ENCODE measurements at regions not wholly inside any gene's neighbourhood (a gene's known extent, or its start where the extent isn't known, plus 50 kb on each side); places are given as distances from the start of the nearest gene placed in this dataset.

GRCh38 chr14:58972233-58973017 is 216.0 kb upstream of the DAAM1 start:
- intact Hi-C loops (cut with DNase I), result no loop called here
- Histone ChIP-seq H3K27ac (no peak overlapping the region), H3K36me3 (no peaks in the 10 kb centered on the region), H3K9me3 (no peaks in the 10 kb centered on the region), H3K4me1 (no peaks in the 10 kb centered on the region), H3K27me3 (no peaks in the 10 kb centered on the region), H3K4me3 (no peak overlapping the region)
- TF ChIP-seq POLR2A (IDR thresholded peaks at IDR 0.05) (no peak), POLR2AphosphoS5 (IDR thresholded peaks at IDR 0.05; ENCODE audit: insufficient read depth in 1 of 2, low read depth in 1 of 2) (no peak), CTCF (IDR thresholded peaks at IDR 0.05) (no peak)
- no peak for DNase-seq (ENCODE audit: extremely low spot score in 2 of 2)

GRCh38 chr14:58977366-58977765 is 211.1 kb upstream of the DAAM1 start:
- no peaks in the 10 kb centered on the region for H3K36me3 ChIP-seq
- H3K27ac ChIP-seq, result no peak overlapping the region
- no peaks in the 10 kb centered on the region for H3K9me3 ChIP-seq
- no peaks in the 10 kb centered on the region for H3K27me3 ChIP-seq
- H3K4me3 ChIP-seq, result no peak overlapping the region
- intact Hi-C loops (cut with DNase I), result no loop called here
- TF ChIP-seq POLR2AphosphoS5 (IDR thresholded peaks at IDR 0.05; ENCODE audit: insufficient read depth in 1 of 2, low read depth in 1 of 2) (no peak), CTCF (IDR thresholded peaks at IDR 0.05) (no peak), POLR2A (IDR thresholded peaks at IDR 0.05) (no peak)
- no peak for DNase-seq (ENCODE audit: extremely low spot score in 2 of 2)
- H3K4me1 ChIP-seq, result no peaks in the 10 kb centered on the region

GRCh38 chr14:58978343-58978742 is 210.1 kb upstream of the DAAM1 start:
- TF ChIP-seq CTCF (IDR thresholded peaks at IDR 0.05), result no peak
- no peak for TF ChIP-seq POLR2A (IDR thresholded peaks at IDR 0.05)
- TF ChIP-seq POLR2AphosphoS5 (IDR thresholded peaks at IDR 0.05; ENCODE audit: insufficient read depth in 1 of 2, low read depth in 1 of 2), result no peak
- intact Hi-C loops (cut with DNase I), result no loop called here
- no peak overlapping the region for H3K4me3 ChIP-seq
- H3K4me1 ChIP-seq, result no peaks in the 10 kb centered on the region
- no peak overlapping the region for H3K27ac ChIP-seq
- no peaks in the 10 kb centered on the region for H3K36me3 ChIP-seq
- H3K27me3 ChIP-seq, result no peaks in the 10 kb centered on the region
- no peak for DNase-seq (ENCODE audit: extremely low spot score in 2 of 2)
- H3K9me3 ChIP-seq, result no peaks in the 10 kb centered on the region

GRCh38 chr14:58979325-58979724 is 209.1 kb upstream of the DAAM1 start:
- H3K4me1 ChIP-seq, result no peaks in the 10 kb centered on the region
- no peak for DNase-seq (ENCODE audit: extremely low spot score in 2 of 2)
- H3K36me3 ChIP-seq, result no peaks in the 10 kb centered on the region
- H3K27ac ChIP-seq, result no peak overlapping the region
- H3K4me3 ChIP-seq, result no peak overlapping the region
- no peaks in the 10 kb centered on the region for H3K27me3 ChIP-seq
- intact Hi-C loops (cut with DNase I), result no loop called here
- TF ChIP-seq POLR2A (IDR thresholded peaks at IDR 0.05) (no peak), POLR2AphosphoS5 (IDR thresholded peaks at IDR 0.05; ENCODE audit: insufficient read depth in 1 of 2, low read depth in 1 of 2) (no peak), CTCF (IDR thresholded peaks at IDR 0.05) (no peak)
- no peaks in the 10 kb centered on the region for H3K9me3 ChIP-seq

GRCh38 chr14:58981840-58982239 is 206.6 kb upstream of the DAAM1 start:
- no peaks in the 10 kb centered on the region for H3K9me3 ChIP-seq
- intact Hi-C loops (cut with DNase I), result no loop called here
- DNase-seq (ENCODE audit: extremely low spot score in 2 of 2), result no peak
- H3K4me3 ChIP-seq, result no peak overlapping the region
- no peak overlapping the region for H3K27ac ChIP-seq
- H3K4me1 ChIP-seq, result no peaks in the 10 kb centered on the region
- no peak for TF ChIP-seq CTCF (IDR thresholded peaks at IDR 0.05)
- TF ChIP-seq POLR2AphosphoS5 (IDR thresholded peaks at IDR 0.05; ENCODE audit: insufficient read depth in 1 of 2, low read depth in 1 of 2), result no peak
- no peak for TF ChIP-seq POLR2A (IDR thresholded peaks at IDR 0.05)
- no peaks in the 10 kb centered on the region for H3K36me3 ChIP-seq
- H3K27me3 ChIP-seq, result no peaks in the 10 kb centered on the region

All from vagina (tissue), 2 donors.